Jurkat, Clone E6-1 (cell line): ENCODE measurements at regions not wholly inside any gene's neighbourhood (a gene's known extent, or its start where the extent isn't known, plus 50 kb on each side); places are given as distances from the start of the nearest gene placed in this dataset.

Experiments
- DNase-seq: peaks from one replicate; pipeline ENCODE4 v3.0.0-alpha.2; 2011; ENCODE audit warnings: low read depth, low spot score
- H3K4me3 ChIP-seq: 2 replicates; pipeline ENCODE4 v1.5.1; 2011; ENCODE audit warnings: mild to moderate bottlenecking, low read length, control low read depth, moderate library complexity

DNA sequence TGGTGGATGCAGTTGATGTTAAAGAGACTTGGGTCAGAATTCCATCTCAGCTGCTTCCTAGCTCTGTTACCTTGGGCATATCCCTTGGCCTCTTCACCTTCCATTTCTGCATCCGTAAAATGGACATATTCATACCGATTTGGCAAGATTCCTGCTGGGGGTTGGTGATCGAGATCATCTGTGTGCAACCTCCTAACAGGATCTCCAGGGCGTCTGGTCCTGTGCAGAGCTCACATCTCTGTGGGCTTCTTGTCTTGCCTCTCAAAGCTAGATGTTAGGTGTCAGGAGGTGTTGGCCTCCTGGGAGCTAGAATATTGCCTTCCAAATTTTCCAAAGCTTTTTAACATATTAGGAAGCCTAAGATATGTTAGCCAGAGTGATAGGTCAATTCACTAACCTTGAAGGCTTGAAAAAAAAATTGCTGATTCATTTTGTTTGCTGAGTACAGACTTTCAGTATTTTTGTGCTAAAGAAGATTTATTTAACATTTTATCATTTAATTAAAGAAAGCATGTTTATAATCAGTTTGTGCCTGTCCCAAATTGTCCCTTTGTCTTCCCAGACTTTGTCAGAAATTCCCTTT is 69.7 kb upstream of the ZNF516 start:
- DNase-seq = no peak
- H3K4me3 ChIP-seq = no peak overlapping the region

DNA sequence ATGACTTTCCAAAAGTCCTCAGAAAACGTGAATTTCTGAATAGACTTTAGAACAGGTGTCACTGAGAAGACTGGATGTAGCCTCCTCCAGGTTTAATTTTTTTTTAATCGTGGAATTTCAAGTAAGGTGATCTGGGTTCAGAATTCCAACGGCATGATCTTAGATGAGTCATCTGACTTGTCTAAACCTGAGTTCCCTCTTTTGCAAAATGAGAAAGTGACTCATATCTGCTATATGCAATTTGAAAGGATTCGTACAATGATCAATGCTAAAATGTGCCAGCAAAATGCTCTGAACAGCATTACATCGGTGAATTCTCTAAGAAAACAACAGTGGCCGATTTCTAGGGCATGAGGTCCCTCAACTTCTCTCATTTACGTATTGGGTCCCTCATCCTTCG is 69.1 kb upstream of the ZNF516 start:
- no peak overlapping the region for H3K4me3 ChIP-seq
- no peak for DNase-seq

DNA sequence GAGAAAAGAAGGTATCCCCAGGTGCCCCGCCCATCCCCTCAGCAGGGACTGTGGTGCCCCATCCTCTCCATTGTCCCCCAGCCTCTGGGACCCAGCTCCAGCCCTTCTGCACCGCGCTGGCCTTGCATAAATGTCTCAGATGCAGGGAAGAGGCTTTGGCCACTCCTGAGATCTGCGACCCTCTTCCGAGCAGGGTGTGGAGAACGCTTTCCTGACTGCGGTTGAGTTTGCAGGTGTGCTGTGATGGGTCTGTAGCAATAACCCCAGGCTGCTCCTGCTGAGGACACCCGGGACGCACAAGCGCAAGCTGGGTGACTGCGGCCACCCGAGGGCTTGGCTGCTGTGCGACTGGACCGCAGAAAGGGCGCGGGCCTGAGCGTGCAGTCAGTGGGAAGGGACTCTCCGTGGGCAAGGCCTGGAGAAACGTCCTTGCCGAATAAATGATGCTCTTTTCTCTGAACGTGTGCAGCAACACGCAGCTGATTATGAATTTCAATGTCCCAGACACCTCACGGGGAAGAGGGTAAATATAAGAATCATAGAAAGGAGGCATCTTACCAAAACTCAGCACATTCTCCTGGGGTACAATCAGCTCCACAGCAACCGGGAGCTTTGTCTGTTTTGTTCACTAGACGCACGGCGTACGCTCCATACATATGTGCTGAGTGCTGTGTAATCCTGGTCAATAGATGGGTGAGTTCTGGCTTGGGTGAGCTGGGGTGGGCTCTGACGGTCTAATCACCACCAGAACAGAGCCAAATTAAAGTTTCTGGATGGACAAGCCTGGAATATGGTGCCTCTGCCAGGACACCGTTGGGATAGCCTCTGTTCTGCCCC is 67.5 kb upstream of the ZNF516 start:
- no peak for DNase-seq
- H3K4me3 ChIP-seq = no peak overlapping the region

- no peak for DNase-seq
- no peak overlapping the region for H3K4me3 ChIP-seq
Observed at GRCh38 chr18:76558881-76559667, 64.0 kb upstream of the ZNF516 start.

- no peak overlapping the region for H3K4me3 ChIP-seq
- no peak for DNase-seq
Observed at GRCh38 chr18:76557026-76557575, 62.1 kb upstream of the ZNF516 start.

- no peak overlapping the region for H3K4me3 ChIP-seq
- DNase-seq = no peak
Observed at GRCh38 chr18:76554547-76555222, 59.6 kb upstream of the ZNF516 start.

GRCh38 chr18:76553715-76554546 is 58.9 kb upstream of the ZNF516 start:
- DNase-seq = no peak
- no peak overlapping the region for H3K4me3 ChIP-seq

DNA sequence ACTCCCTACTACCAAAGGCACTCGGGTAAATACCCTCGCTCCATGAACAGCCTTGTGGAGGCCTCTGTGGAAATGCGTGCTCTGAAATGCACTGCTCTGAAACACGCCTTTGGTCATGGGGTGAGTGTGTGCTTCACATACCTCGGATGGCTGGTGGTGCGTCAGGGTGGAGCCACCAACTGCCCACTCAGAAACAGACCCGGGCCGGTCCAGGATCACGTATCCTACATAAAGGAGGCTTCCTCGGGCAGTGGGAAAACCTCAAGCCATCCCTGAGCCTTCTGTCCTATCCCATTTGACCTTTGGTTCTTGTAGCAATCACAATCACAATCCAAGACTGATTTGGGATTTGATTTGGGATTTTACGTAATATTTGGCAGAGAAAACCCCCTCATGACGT is 53.5 kb upstream of the ZNF516 start:
- no peak overlapping the region for H3K4me3 ChIP-seq
- DNase-seq = no peak

GRCh38 chr18:76547296-76547695 is 52.3 kb upstream of the ZNF516 start:
- no peak overlapping the region for H3K4me3 ChIP-seq
- no peak for DNase-seq

DNA sequence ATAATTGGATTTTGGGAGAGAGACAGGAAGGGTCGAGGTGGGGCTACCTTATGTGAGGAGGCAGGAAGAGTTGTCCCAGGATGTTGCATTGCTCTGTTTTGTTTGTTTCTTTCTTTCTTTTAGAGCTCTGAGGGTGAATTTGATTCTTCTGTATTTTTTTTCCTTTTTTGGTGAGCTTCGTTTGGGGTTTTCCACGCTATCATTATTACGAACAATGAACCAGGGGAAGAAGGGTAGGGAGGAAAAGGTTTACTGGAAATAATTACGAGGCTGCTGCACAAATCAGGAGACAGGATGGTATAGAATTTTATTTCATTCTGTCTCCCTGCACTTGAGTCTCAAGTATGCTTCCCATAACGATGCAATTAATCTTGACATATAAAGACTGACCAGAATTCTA is 51.4 kb upstream of the ZNF516 start:
- DNase-seq = no peak
- no peak overlapping the region for H3K4me3 ChIP-seq

GRCh38 chr18:76546088-76546435 is 51.0 kb upstream of the ZNF516 start:
- no peak overlapping the region for H3K4me3 ChIP-seq
- DNase-seq = no peak

DNA sequence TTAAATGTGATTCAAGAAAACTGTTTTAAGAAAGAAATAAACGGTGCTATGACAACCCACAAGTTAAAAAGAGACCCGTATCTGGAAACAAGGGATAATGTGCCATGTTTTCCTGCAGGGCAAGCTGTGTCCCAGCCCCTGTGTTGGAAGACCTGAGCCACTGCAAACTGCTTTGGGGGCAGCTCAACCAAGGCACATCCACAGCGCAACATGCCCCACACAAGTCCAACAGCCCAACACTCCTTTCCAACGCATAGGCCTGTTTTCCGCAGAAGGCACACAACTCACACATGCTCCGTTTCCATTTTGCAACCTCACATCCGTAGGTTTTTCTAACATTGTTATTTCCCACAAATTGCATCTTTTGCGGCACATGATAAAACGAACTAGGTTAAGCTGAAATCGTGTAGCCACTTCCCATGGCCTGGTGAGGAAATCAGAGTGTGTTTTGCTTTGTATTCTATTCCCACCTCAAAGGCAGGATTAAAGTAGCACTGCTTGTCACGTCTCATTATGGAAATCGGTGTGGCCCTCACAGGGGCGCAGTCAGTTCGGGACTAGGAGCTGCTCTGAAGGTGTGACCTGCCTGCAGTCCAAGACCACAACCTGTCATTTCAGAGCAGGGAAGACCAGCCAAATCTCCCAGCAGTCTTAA is 50.5 kb upstream of the ZNF516 start:
- DNase-seq = no peak
- H3K4me3 ChIP-seq = no peak overlapping the region

DNA sequence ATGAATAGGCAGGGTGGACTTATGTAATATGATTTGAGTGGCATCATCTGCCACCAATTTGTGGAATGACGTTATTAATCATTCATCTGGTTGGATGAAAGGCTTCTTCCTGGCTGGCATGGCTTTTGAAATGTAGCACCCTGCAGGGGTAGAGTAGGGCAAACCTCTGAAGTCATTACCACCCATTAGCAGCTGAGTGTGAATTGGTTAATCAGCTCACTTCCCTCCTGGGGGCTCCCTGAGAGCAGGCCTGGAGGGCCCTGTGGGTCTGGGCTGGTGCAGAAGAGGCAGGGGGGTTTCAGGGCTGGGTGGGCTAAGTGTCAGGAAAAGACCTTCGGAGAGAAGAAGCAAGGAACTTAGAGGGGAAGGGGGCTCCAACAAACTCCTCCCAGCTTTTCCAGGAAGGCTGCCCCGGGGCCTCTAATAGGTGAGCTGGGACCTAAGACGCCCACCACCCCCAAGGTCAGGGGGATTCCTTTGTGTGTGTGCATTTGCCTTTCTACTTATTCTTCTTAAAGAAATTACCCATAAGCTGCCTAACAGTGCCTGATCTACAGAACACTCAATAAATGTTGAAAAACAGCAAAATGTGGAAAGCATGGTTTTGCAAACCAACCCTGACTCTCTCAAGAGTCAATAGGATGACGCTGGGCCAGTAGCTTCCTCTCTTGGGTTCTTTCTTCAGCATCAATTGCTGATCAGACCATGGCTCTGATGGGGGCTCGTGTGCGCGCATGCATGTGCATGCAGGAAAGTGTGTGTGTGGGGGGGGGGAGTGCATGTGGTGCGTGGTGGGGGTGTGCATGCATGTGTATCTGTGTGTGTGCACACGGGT is 49.7 kb upstream of the ZNF516 start:
- H3K4me3 ChIP-seq = no peak overlapping the region
- DNase-seq = no peak
